ENCODE measurements at regions not wholly inside any gene's neighbourhood (a gene's known extent, or its start where the extent isn't known, plus 50 kb on each side); places are given as distances from the start of the nearest gene placed in this dataset.

DNA sequence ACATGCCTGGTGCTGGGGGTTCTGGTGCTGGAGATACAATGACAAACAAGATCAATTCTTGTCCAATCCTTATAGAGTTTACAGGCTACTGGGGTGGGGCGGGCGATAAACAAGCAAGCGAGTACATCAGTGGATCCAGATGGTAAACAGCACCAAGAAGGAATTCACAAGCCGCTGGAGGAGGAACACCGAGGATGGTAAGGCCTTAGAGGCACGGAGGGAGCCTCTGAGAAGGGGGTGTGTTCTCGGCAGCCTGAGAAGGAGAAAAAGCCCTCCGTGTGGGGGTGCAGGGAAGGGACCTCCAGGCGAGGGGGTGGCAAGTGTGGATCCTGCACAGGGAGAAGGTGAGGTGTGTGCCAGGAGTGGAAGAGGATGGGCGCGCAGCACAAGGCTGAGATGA lies 276.5 kb upstream of the FOXQ1 start:
- no peak for TF ChIP-seq CTCF (IDR thresholded peaks at IDR 0.05; ENCODE audit: borderline replicate concordance, extremely low read depth, low read length, poor library complexity, severe bottlenecking)
- no peak for TF ChIP-seq EZH2 (IDR thresholded peaks at IDR 0.05; ENCODE audit: borderline replicate concordance, low read depth, low read length, severe bottlenecking)

Data from DND-41 (cell line).